ENCODE measurements at regions not wholly inside any gene's neighbourhood (a gene's known extent, or its start where the extent isn't known, plus 50 kb on each side); places are given as distances from the start of the nearest gene placed in this dataset.

DNA sequence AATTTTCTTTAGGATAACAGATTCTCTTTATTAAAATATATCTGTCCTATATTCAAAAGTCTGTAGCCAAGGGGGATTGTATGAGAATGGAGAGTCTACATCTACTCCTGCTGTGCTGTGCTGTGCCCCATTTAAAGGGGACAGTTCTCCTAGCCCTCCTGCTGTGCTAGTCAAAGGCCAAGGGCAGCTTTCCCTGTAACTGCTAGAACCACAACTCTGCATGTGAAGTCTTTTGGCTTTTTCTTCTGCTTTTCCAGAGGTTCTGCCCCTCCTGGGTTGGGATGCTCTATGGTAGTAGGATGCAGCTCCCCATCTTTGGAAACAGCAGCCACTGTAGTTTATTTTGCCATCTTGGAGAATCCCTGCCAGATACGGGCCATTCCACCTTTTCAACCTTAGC, 197.5 kb upstream of the JUN start:
- Histone ChIP-seq H3K4me3 (ENCODE audit: control insufficient read depth in 2 of 3, extremely low read depth in 1 of 3, insufficient read depth in 2 of 3, low read depth in 1 of 3, low read length in 3 of 3) (no peak overlapping the region), H3K27me3 (ENCODE audit: control insufficient read depth, extremely low read depth, insufficient read depth, low read length) (no peaks in the 10 kb centered on the region), H3K9ac (ENCODE audit: control insufficient read depth, extremely low read depth, insufficient read depth, low read length) (no peak overlapping the region), H3K36me3 (ENCODE audit: control insufficient read depth in 2 of 2, extremely low read depth in 1 of 2, insufficient read depth in 2 of 2, low read length in 2 of 2) (no peaks in the 10 kb centered on the region), H3K4me2 (ENCODE audit: control insufficient read depth, extremely low read depth, insufficient read depth, low read depth, low read length) (no peak overlapping the region), H3K4me1 (ENCODE audit: control insufficient read depth, extremely low read depth, insufficient read depth, low read length) (peaks cover under 1% of the 10 kb centered on the region), H2AFZ (ENCODE audit: control insufficient read depth, low read length) (no peak overlapping the region), H3K9me1 (ENCODE audit: control insufficient read depth, extremely low read depth, insufficient read depth, low read length) (no peaks in the 10 kb centered on the region), H3K9me3 (ENCODE audit: control insufficient read depth, low read depth, low read length) (no peaks in the 10 kb centered on the region), H4K20me1 (ENCODE audit: control insufficient read depth, extremely low read depth, insufficient read depth, low read length) (no peaks in the 10 kb centered on the region), H3K79me2 (ENCODE audit: control insufficient read depth, insufficient read depth, low read length) (no peaks in the 10 kb centered on the region), H3K27ac (ENCODE audit: control insufficient read depth, insufficient read depth, low read length) (no peak overlapping the region)
- dilution Hi-C loops (cut with MboI; ENCODE audit: extremely low pct_ligation_motif_present, low sequenced_read_pairs): no loop called here
- no peak for DNase-seq (ENCODE audit: low read depth, low spot score)
- TF ChIP-seq CTCF (optimal IDR thresholded peaks at IDR 0.05 in 1 of 3, IDR thresholded peaks at IDR 0.05 in 1 of 3, conservative IDR thresholded peaks at IDR 0.05 in 1 of 3; ENCODE audit: extremely low read depth in 1 of 3, insufficient read depth in 2 of 3, low read length in 3 of 3): no peak
- TF ChIP-seq EZH2 (IDR thresholded peaks at IDR 0.05; ENCODE audit: low read length): no peak
- FAIRE-seq: no peak

DNA sequence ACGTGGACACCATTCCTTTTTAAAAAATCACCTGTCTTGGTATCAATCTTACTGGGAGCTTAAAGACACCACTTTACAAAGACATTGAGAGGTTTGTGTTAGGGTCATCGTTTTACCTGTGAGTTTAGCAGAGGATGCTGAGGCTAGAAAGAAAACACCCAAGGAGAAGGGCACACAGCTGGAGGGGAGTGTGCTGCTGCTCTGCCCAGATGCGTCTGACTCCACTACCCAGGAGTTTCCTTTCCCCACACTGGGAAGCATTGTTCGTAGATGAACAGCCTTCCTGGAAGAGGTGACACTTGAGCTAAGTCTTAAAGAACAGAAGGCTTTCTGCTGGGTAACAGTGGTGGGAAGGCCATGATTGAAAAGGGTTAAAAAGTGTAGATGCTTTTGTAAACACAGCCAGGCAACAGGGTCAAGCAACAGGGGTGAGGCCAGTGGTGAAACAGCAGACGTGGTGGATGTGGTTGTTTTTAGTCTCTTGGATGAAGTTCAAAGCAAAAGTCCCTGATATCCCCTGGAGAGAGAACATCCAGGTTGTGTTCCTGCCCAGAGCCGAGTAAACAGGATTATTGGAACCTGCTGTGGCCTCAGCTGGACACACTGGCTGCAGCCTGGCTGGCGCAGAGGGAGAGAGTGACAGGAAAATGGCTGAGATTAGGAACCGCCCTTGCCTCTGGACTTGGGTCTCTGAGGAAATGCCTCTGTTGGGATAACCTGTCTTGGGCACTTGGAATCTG, 198.6 kb upstream of the JUN start:
- H3K79me2 ChIP-seq (ENCODE audit: control insufficient read depth, insufficient read depth, low read length): no peaks in the 10 kb centered on the region
- no peaks in the 10 kb centered on the region for H3K27me3 ChIP-seq (ENCODE audit: control insufficient read depth, extremely low read depth, insufficient read depth, low read length)
- H3K9me3 ChIP-seq (ENCODE audit: control insufficient read depth, low read depth, low read length): no peaks in the 10 kb centered on the region
- no peak overlapping the region for H3K4me2 ChIP-seq (ENCODE audit: control insufficient read depth, extremely low read depth, insufficient read depth, low read depth, low read length)
- DNase-seq (ENCODE audit: low read depth, low spot score): no peak
- FAIRE-seq: no peak
- H3K4me3 ChIP-seq (ENCODE audit: control insufficient read depth in 2 of 3, extremely low read depth in 1 of 3, insufficient read depth in 2 of 3, low read depth in 1 of 3, low read length in 3 of 3): no peak overlapping the region
- H2AFZ ChIP-seq (ENCODE audit: control insufficient read depth, low read length): no peak overlapping the region
- no peaks in the 10 kb centered on the region for H3K4me1 ChIP-seq (ENCODE audit: control insufficient read depth, extremely low read depth, insufficient read depth, low read length)
- H4K20me1 ChIP-seq (ENCODE audit: control insufficient read depth, extremely low read depth, insufficient read depth, low read length): no peaks in the 10 kb centered on the region
- dilution Hi-C loops (cut with MboI; ENCODE audit: extremely low pct_ligation_motif_present, low sequenced_read_pairs): no loop called here
- H3K9me1 ChIP-seq (ENCODE audit: control insufficient read depth, extremely low read depth, insufficient read depth, low read length): no peaks in the 10 kb centered on the region
- H3K36me3 ChIP-seq (ENCODE audit: control insufficient read depth in 2 of 2, extremely low read depth in 1 of 2, insufficient read depth in 2 of 2, low read length in 2 of 2): no peaks in the 10 kb centered on the region
- TF ChIP-seq CTCF (optimal IDR thresholded peaks at IDR 0.05 in 1 of 3, IDR thresholded peaks at IDR 0.05 in 1 of 3, conservative IDR thresholded peaks at IDR 0.05 in 1 of 3; ENCODE audit: extremely low read depth in 1 of 3, insufficient read depth in 2 of 3, low read length in 3 of 3) (no peak), EZH2 (IDR thresholded peaks at IDR 0.05; ENCODE audit: low read length) (no peak)
- no peak overlapping the region for H3K27ac ChIP-seq (ENCODE audit: control insufficient read depth, insufficient read depth, low read length)
- H3K9ac ChIP-seq (ENCODE audit: control insufficient read depth, extremely low read depth, insufficient read depth, low read length): no peak overlapping the region
